ENCODE measurements at regions not wholly inside any gene's neighbourhood (a gene's known extent, or its start where the extent isn't known, plus 50 kb on each side); places are given as distances from the start of the nearest gene placed in this dataset.
"Not testable (repeated sequence)": the region's sequence is repeated elsewhere in the genome, so short reads cannot be mapped to it uniquely, and the experiment has no call there.

DNA sequence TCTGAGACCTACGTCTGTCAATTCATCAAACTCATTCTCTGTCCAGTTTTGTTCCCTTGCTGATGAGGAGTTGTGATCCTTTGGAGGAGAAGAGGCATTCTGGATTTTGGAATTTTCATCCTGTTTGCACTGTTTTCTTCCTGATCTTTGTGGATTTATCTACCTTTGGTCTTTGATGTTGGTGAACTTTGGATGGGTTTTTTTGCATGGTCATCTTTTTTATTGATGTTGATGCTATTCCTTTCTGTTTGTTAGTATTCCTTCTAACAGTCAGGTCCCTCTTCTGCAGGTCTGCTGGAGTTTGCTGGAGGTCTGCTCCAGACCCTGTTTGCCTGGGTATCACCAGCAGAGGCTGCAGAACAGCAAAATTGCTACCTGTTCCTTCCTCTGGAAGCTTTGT is 322.2 kb downstream of the CCSER2 start:
- DNase-seq = not testable (repeated sequence)

- DNase-seq = no peak
Observed at GRCh38 chr10:84654671-84655070, 326.3 kb downstream of the CCSER2 start.

DNA sequence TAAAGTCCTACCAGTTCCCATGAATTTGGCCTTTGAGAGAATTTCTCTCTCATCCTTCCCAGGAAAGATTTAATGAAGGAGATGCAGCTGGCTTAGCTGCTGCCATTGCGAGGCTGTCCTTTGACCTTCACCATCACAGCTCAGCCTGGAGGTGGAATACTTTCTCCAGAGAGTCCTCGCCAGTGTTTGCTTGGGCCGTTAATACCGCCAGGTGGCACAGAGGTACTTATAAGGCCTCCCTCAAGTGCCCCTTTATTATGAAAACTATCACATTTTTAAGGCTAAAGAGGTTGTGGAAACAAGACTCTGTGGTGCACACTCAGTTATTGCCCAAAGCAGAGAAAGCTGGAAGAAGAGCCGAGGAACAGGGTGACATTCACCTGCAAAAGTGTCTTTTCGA is 330.6 kb downstream of the CCSER2 start:
- DNase-seq = no peak

DNA sequence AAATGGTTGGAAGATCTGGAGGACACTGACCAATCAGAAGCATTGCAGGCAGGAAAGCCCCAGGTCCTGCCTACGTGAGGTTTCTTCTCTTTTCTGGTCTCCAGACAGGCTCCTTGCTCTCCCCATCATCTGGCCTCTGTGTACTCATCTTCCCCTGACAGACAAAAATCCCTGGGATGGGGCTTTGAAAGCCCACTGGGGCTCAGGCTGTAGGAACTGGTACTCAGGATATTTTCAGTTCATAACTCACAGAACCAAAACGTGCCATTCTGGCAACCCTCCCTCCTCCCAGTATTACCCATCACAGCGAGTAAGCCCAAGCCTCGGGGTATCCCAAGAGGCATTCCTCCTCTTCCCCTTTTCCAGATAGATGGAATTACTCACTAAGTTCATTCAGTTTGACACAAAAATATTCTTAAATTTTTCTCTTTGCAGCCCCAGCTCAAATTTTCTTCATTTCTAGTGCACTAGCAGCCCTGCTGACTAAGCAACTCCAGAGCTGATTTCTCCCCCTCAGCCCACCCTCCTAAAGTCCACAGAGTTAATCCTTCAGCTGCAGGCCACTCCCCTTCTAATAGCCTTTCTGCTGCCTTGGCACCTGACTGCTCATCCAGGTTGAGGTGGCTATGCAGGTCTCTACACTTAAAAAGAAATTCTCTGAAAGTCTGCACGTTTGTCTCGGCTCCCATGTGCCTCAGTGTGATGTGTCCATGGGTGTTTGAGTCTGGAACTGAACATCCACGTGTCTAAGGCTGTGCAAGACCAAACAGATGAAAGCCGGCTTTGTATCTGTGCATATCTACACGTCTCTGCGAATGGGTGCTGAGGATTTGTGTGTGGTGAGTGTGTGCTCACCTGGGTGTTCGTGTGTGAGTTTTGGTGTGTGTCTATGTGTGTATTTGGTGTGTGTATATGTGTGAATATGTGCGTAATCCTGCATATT is 331.4 kb downstream of the CCSER2 start:
- no peak for DNase-seq

DNA sequence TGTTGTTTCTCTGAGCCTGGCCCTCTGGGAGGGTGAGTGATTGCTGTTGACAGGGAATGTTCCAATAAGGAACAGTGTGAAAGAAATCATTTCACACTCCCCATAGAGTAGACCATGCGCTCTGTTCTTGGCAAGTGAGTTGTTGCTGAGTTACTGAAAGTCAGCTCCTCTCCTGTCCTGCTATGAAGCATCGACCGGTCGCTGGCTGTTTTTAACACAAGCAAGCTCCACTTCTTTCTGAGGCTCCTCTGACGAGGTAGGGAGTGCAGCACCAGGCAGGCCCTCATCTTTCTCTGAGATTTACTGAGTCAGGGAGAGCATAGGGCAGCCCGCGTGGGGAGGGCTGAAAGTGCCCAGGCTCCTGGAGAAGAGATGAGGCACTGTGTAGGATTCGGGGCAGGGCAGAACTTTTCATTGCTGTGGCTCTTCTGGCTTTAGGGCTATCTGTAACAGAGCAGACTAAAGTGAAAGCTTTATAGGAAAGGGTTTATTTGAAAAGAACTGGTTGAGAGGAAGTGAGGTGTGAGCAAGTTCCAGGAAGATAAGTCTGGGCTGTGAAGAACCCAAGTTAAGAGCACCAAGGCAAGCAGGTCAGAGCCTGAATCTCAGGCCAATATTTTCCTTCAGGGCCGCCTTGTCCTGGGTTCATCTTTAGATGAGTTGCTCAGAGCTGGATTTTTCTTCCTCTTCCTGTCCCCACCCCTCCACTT is 332.2 kb downstream of the CCSER2 start:
- DNase-seq = no peak

GRCh38 chr10:84665211-84665610 is 336.8 kb downstream of the CCSER2 start:
- no peak for DNase-seq

GRCh38 chr10:84665883-84666463 is 337.6 kb downstream of the CCSER2 start:
- DNase-seq = peak; percentile 58

- no peak for DNase-seq
Observed at GRCh38 chr10:84668186-84668763, 339.9 kb downstream of the CCSER2 start.

DNA sequence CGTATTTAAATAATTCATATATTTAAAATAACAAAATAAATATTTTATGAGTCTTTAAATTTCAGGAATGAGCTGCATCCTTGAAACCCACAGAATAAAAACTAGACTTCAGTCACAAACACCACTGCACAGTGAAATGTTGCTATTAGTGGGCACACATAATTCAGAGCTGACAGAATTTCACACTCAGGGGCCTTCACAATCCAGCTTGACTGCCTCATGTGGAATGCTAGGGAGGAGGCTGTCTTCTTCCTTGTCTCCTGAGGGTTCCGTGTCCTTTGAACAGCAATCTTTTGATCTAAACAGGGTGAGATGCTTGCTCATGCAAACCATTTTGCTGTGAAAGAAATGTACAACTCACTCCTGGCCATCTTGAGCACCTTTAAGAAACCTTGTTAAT is 346.7 kb downstream of the CCSER2 start:
- DNase-seq = no peak

GRCh38 chr10:84676536-84676935 is 348.1 kb downstream of the CCSER2 start:
- no peak for DNase-seq

GRCh38 chr10:84681781-84682180 is 353.4 kb downstream of the CCSER2 start:
- DNase-seq = no peak

DNA sequence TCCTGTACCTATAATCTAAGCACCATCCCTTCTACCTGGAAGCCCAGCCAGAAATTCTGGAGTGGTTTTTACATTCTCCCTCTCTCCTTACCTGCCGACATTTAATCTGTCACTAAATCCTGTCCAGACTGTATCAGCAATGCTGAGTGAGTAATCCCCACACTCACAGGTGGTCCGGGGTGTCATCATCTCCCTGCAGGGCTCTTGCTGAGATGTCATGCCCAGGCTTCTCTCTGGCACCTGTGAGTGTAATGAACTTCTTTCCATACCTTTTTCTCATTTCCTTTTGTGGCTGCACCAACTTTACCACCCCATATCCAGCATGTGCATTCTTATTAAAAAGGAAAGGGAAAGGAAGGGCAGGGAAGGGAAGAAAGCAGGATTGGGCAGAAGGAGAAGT is 355.2 kb downstream of the CCSER2 start:
- DNase-seq = no peak

GRCh38 chr10:84683980-84684740 is 355.8 kb downstream of the CCSER2 start:
- no peak for DNase-seq

DNA sequence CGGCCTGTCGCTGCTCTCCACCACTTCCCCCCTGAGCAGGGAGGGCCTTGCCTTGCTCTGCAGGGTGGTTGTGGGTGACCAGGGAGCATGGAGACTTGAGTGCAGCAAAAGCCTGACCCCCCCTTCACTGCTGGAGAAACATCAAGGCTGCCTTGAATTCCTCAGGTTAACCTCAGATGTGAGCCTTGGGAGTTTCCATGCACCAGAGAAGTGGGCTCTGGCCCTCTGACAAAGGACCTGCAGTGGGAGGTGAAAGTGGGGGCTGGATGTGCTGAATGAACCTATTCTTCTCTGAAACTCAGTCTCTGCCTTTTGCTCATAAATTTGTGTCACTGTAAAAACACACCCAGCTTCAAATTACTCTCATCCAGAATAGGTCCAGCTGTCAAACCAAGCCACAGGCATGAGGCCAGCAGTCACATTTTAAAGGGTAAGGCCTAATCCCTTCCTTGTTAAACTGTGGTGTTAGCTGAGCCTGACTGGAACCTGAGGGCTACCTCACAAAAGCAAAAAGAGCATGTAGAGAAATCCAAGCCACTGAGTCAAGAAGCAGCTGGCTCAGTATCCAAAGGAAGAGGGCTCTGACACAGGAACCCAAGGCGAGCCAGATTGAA is 356.8 kb downstream of the CCSER2 start:
- DNase-seq = no peak

- DNase-seq = no peak
Observed at GRCh38 chr10:84693006-84693405, 364.6 kb downstream of the CCSER2 start.

DNA sequence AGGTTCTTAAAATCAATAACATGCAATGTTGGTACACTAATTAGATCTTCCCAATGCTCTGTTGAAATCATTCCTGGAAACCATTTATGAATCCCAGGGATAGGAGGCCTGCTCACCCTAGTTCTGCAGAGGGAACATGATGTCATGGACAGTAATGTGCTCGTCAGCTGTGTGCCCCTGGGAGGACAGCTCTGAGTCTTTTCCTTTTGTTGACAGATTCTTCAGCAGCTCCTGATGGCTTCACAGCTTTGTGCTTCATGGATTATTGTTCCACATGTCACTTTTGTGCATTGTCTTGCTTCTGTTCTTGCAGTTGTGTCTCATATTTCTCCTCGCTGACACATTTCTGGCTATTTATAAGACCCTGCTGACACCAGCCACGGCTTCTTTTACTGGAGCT is 367.5 kb downstream of the CCSER2 start:
- DNase-seq = no peak

GRCh38 chr10:84696610-84697009 is 368.2 kb downstream of the CCSER2 start:
- DNase-seq = no peak

GRCh38 chr10:84698989-84699388 is 370.6 kb downstream of the CCSER2 start:
- DNase-seq = no peak

DNA sequence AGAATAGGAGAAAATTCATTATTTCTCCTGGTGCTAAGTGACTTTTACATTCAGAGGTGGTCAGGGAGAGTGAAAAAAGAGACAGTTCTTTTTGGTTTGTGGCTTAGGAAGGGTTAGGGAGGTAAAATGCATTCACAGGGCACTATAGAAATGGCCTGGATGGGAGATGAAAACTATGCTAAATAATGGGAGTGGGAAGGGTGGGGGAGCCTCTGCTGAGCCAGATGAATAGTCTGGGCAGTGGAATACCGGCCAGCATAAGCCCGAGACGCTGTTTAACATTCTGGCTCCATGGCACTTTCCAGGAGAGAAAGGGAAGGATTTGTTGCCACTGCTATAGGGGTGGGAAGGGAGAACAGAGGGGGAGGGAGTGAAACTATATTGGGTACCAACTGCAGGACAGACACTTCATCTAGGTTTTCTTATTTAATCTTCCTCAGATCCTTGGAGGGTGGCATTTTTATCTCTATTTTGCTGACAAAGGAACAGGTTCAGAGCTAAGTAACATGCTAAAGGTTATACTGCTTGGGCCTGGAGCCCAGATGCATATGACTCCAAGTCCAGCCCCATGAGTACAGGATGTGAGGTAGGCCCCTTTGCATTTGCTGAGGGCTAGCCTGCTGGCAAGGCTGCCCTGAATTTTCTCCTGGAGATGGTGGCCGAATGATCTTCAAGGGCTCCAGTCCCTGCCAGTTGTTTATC is 372.4 kb downstream of the CCSER2 start:
- no peak for DNase-seq

DNA sequence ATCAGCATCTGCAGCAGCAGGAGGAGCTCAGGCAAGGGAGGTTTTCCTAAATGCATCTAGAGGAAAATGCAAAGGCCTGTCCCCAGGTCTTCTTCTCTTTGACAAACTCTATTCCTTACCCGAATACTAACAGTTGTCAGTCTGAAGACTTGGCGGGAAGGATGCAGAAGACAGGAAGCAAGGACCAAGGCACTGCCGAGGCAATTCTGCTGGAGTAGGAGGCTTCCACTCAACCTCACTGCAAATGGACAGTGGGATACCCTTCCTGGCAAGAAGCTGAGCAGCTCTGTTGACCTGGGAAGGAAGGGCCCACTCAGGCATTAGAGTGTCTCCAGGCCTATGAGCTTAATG is 373.0 kb downstream of the CCSER2 start:
- no peak for DNase-seq

DNA sequence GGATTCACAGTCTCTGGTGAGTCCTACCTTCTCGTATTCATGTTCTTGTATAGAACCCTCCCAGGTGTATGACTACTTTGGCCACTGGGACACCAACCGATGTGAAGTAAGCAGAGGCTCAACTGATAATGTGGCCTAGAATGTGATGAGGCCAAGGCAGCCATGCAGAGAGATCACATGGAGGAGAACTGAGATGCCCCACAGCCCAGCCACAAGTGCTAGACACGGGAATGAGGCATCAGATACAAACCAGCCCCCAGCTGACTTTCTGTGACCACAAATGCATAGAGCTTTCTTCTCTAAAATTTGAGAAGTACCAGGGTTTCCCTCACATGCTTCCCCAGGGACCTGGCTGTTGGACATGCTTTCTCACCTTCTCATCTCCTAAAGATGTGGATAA is 375.7 kb downstream of the CCSER2 start:
- no peak for DNase-seq

GRCh38 chr10:84706431-84706830 is 378.0 kb downstream of the CCSER2 start:
- DNase-seq = no peak

Data from OCI-M1 (cell line).